Stomach (tissue), 4 donors: ENCODE measurements at regions not wholly inside any gene's neighbourhood (a gene's known extent, or its start where the extent isn't known, plus 50 kb on each side); places are given as distances from the start of the nearest gene placed in this dataset.

Experiments used
- CTCF ChIP-seq, 7 experiments: fragments of 450-650 bp in 4 of 7; fragments of 200-600 bp in 3 of 7; sonication (generic) in 3 of 7; IDR thresholded peaks; one replicate each; pipeline ENCODE4 v1.5.1; 2016 to 2019; ENCODE audit warnings: antibody characterized with exemption in 7 of 7, control low read depth in 2 of 7, mild to moderate bottlenecking in 1 of 7
- EP300 ChIP-seq: sonication (generic); formaldehyde crosslinking; IDR thresholded peaks from one replicate; pipeline ENCODE4 v1.6.1; 2017; ENCODE audit warnings: antibody characterized with exemption
- POLR2A ChIP-seq, 4 donors: fragments of 450-650 bp; IDR thresholded peaks; one replicate each; pipeline ENCODE4 v1.6.1; 2016; ENCODE audit warnings: antibody characterized with exemption in 4 of 4, control low read depth in 2 of 4, mild to moderate bottlenecking in 1 of 4, moderate library complexity in 1 of 4
- POLR2AphosphoS5 ChIP-seq, 3 donors: sonication (generic); formaldehyde crosslinking; IDR thresholded peaks; one replicate each; pipeline ENCODE4 v1.6.1; 2016; ENCODE audit warnings: antibody characterized with exemption in 3 of 3

GRCh38 chr9:82799286-82799685, 263.7 kb downstream of the RASEF start:
- TF ChIP-seq CTCF (IDR thresholded peaks at IDR 0.05) (no peak), EP300 (no peak), POLR2A (IDR thresholded peaks at IDR 0.05) (no peak), POLR2AphosphoS5 (IDR thresholded peaks at IDR 0.05) (no peak)
